K562 (cell line): ENCODE measurements at regions not wholly inside any gene's neighbourhood (a gene's known extent, or its start where the extent isn't known, plus 50 kb on each side); places are given as distances from the start of the nearest gene placed in this dataset.
A peak's percentile ranks its signal among the peaks of the same experiment; 100 is the strongest.

Experiments used
- ATAC-seq: fragments of 200-7000 bp; cut with Tn5 transposase; 3 replicates; pipeline ENCODE4 v1.9.1; 2020; ENCODE audit warnings: moderate library complexity
- BruUV-seq: library from RNA; stranded (reverse); fragments of 400-500 nt; replicated peaks from 2 replicates; lab custom pipeline; 2021; lab: Mats Ljungman, UMichigan
- CTCF ChIA-PET: fragments of 300-600 bp; formaldehyde crosslinking; extraction: SDS; loops from one replicate; lab custom pipeline; 2021; ENCODE audit warnings: low intra/inter-chr PET ratio; lab: Yijun Ruan, JAX
- POLR2A ChIA-PET: fragments of 300-600, 350-650 bp; sonication (Branson Sonifier 250); formaldehyde crosslinking; extraction: SDS; loops from one replicate; lab custom pipeline; 2021; ENCODE audit warnings: antibody characterized with exemption, inconsistent platforms; lab: Yijun Ruan, JAX
- DNase-seq, 4 experiments: peaks; one replicate each; pipeline versions ENCODE4 v3.0.0 to v3.0.0-alpha.2; 2011 to 2018; ENCODE audit warnings: low spot score in 3 of 4, mixed read lengths in 3 of 4; ENCODE audit errors: extremely low read depth in 1 of 4
- FAIRE-seq: peaks from 2 replicates; lab custom pipeline; 2011; peaks lifted over from hg19 to GRCh38; lab: Jason Lieb, UNC
- H2AFZ ChIP-seq: 2 replicates; pipeline ENCODE4 v1.6.0; 2011; ENCODE audit warnings: low read depth, low read length, control low read depth, inconsistent platforms
- H3K27ac ChIP-seq: fragments of 200-600 bp; 3 replicates; pipeline ENCODE4 v1.8.0; 2011; ENCODE audit warnings: low read depth, mild to moderate bottlenecking, control low read depth, inconsistent platforms, low read length, moderate library complexity, mixed read lengths; ENCODE audit errors: extremely low read depth
- H3K27me3 ChIP-seq, 2 experiments: fragments of 300-600 bp in 1 of 2; 2 replicates in 1 of 2; 3 replicates in 1 of 2; pipeline versions ENCODE4 v1.6.0 to v1.8.0; 2011; ENCODE audit warnings: inconsistent platforms in 2 of 2, low read length in 2 of 2, mild to moderate bottlenecking in 1 of 2, mixed read lengths in 1 of 2, moderate library complexity in 1 of 2; ENCODE audit not compliant: control insufficient read depth in 2 of 2, insufficient read depth in 2 of 2
- H3K36me3 ChIP-seq: fragments of 300-600 bp; 3 replicates; pipeline ENCODE4 v1.8.0; 2011; ENCODE audit warnings: mild to moderate bottlenecking, low read length, inconsistent platforms; ENCODE audit not compliant: control insufficient read depth, insufficient read depth
- H3K4me1 ChIP-seq, 2 experiments: fragments of 200-600 bp in 1 of 2; replicated peaks in 1 of 2; 2 replicates in 1 of 2; 3 replicates in 1 of 2; pipeline versions ENCODE4 v1.5.1 to v1.8.0; 2011; ENCODE audit warnings: inconsistent platforms in 2 of 2, low read length in 2 of 2, mild to moderate bottlenecking in 1 of 2, mixed read lengths in 1 of 2, moderate library complexity in 1 of 2; ENCODE audit not compliant: control insufficient read depth in 2 of 2, insufficient read depth in 2 of 2
- H3K4me2 ChIP-seq: 2 replicates; pipeline ENCODE4 v1.6.1; 2011; ENCODE audit warnings: low read length, control low read depth, inconsistent platforms, mixed read lengths; ENCODE audit not compliant: insufficient read depth
- H3K4me3 ChIP-seq: fragments of 200-600 bp; sonication (generic), shearing (Covaris generic); 2 replicates; pipeline ENCODE4 v1.5.1; 2016; ENCODE audit warnings: control low read depth, inconsistent platforms
- H3K79me2 ChIP-seq: fragments of 200-600 bp; 3 replicates; pipeline ENCODE4 v1.8.0; 2011; ENCODE audit warnings: low read length, inconsistent platforms; ENCODE audit not compliant: control insufficient read depth, insufficient read depth
- H3K9ac ChIP-seq, 2 experiments: 2 replicates each; pipeline versions ENCODE4 v1.6.0 to v1.6.1; 2011; ENCODE audit warnings: low read depth in 2 of 2, low read length in 2 of 2, control low read depth in 1 of 2, inconsistent platforms in 1 of 2, mild to moderate bottlenecking in 1 of 2, mixed read lengths in 1 of 2; ENCODE audit not compliant: insufficient read depth in 1 of 2
- H3K9me1 ChIP-seq: one replicate; pipeline ENCODE4 v1.6.0; 2011; ENCODE audit warnings: inconsistent platforms, mild to moderate bottlenecking, low read length, moderate library complexity; ENCODE audit not compliant: control insufficient read depth, insufficient read depth
- H3K9me3 ChIP-seq: replicated peaks from 2 replicates; pipeline ENCODE4 v1.5.1; 2011; ENCODE audit warnings: low read depth, low read length, inconsistent platforms; ENCODE audit not compliant: control insufficient read depth, insufficient read depth
- H4K20me1 ChIP-seq: replicated peaks from 2 replicates; pipeline ENCODE4 v1.6.1; 2011; ENCODE audit warnings: low read length, inconsistent platforms, mixed read lengths; ENCODE audit not compliant: control insufficient read depth, insufficient read depth
- C11orf30 ChIP-seq: fragments of 450-650 bp; IDR thresholded peaks from 2 replicates; pipeline ENCODE4 v1.6.1; 2016; ENCODE audit warnings: low read depth, mild to moderate bottlenecking
- CBX1 ChIP-seq: sonication (generic); IDR thresholded peaks from 2 replicates; pipeline ENCODE4 v1.6.1; 2016; ENCODE audit warnings: antibody characterized with exemption, low read depth, mild to moderate bottlenecking
- ELF4 ChIP-seq: fragments of 450-650 bp; formaldehyde crosslinking; IDR thresholded peaks from 2 replicates; pipeline ENCODE4 v1.4.0; 2022; ENCODE audit warnings: missing genetic modification characterization
- GTF2A2 ChIP-seq: IDR thresholded peaks from 2 replicates; pipeline ENCODE4 v1.6.1; 2016; ENCODE audit warnings: mild to moderate bottlenecking, missing genetic modification characterization, missing compliant biosample characterization
- GTF2F1 ChIP-seq: IDR thresholded peaks from 2 replicates; pipeline ENCODE4 v1.6.1; 2011; ENCODE audit warnings: low read depth, low read length, improper control_type of control experiment
- HNRNPL ChIP-seq: fragments of 200-400 bp; formaldehyde crosslinking; IDR thresholded peaks from 2 replicates; pipeline ENCODE4 v1.6.1; 2017; ENCODE audit warnings: low read depth, mild to moderate bottlenecking, low read length
- IRF2 ChIP-seq: sonication (generic); formaldehyde crosslinking; IDR thresholded peaks from 2 replicates; pipeline ENCODE4 v1.8.1; 2022; ENCODE audit warnings: mild to moderate bottlenecking, missing genetic modification reagents
- JUND ChIP-seq, 2 experiments: IDR thresholded peaks; 2 replicates in 1 of 2; 3 replicates in 1 of 2; pipeline ENCODE4 v1.6.1; 2011; ENCODE audit warnings: borderline replicate concordance in 2 of 2, low read depth in 2 of 2, low read length in 2 of 2, improper control_type of control experiment in 1 of 2, missing biosample characterization in 1 of 2, missing genetic modification characterization in 1 of 2, missing genetic modification reagents in 1 of 2
- MAFF ChIP-seq: IDR thresholded peaks from 2 replicates; pipeline ENCODE4 v1.6.1; 2012; ENCODE audit warnings: low read length, improper control_type of control experiment
- MAFG ChIP-seq: fragments of 450-650 bp; conservative IDR thresholded peaks from 2 replicates; pipeline ENCODE4 v1.6.1; 2016; ENCODE audit warnings: missing genetic modification characterization, missing compliant biosample characterization
- MAFK ChIP-seq: IDR thresholded peaks from 2 replicates; pipeline ENCODE4 v1.6.1; 2011; ENCODE audit warnings: low read length, improper control_type of control experiment
- MYNN ChIP-seq, 2 experiments: sonication (generic); formaldehyde crosslinking in 1 of 2; IDR thresholded peaks; 2 replicates each; pipeline versions ENCODE4 v1.5.0 to v1.6.1; 2016 to 2020; ENCODE audit warnings: antibody characterized with exemption in 1 of 2, missing genetic modification reagents in 1 of 2
- NCOA4 ChIP-seq: fragments of 450-650 bp; IDR thresholded peaks from 2 replicates; pipeline ENCODE4 v1.6.1; 2018; ENCODE audit warnings: mild to moderate bottlenecking; ENCODE audit not compliant: partially characterized antibody
- ZKSCAN8 ChIP-seq: fragments of 200-800 bp; sonication (Bioruptor generic); IDR thresholded peaks from 2 replicates; pipeline ENCODE4 v1.6.1; 2016; ENCODE audit warnings: missing genetic modification characterization, missing compliant biosample characterization
- ZNF316 ChIP-seq: fragments of 450-650 bp; IDR thresholded peaks from 2 replicates; pipeline ENCODE4 v1.6.1; 2016
- ZNF551 ChIP-seq: fragments of 250-450 bp; sonication (Bioruptor Pico); IDR thresholded peaks from 2 replicates; pipeline ENCODE4 v1.5.0; 2021; ENCODE audit warnings: mild to moderate bottlenecking, moderate library complexity
- ZSCAN29 ChIP-seq: fragments of 450-650 bp; IDR thresholded peaks from 2 replicates; pipeline ENCODE4 v1.6.1; 2017
- WGBS: fragments of 100-300 bp; shearing (Covaris generic); methylation state at CpG from one replicate; pipeline ENCODE4 v1.1.6; 2016; ENCODE audit warnings: low coverage, mixed read lengths; ENCODE audit not compliant: insufficient coverage; ENCODE audit errors: missing lambda C conversion rate; 5-methylcytosine and 5-hydroxymethylcytosine counted together
- in situ Hi-C: fragments of 300-500 bp; cut with MboI; formaldehyde crosslinking; loops from 4 replicates; pipeline ENCODE4 v1.15.0; 2018; ENCODE audit warnings: inconsistent platforms, mixed read lengths
- intact Hi-C: fragments of 100-400 bp; cut with micrococcal nuclease; formaldehyde crosslinking; loops from 2 replicates; pipeline ENCODE4 v1.14.2; 2022
- TF ChIP-seq, protein P1 (sequence below), 3 experiments: fragments of 200-800 bp in 1 of 3; sonication (Bioruptor generic) in 1 of 3; sonication (generic) in 1 of 3; formaldehyde crosslinking in 1 of 3; IDR thresholded peaks; 2 replicates each; pipeline versions ENCODE4 v1.6.1 to v1.8.0; 2016 to 2022; ENCODE audit warnings: mild to moderate bottlenecking in 2 of 3, missing compliant biosample characterization in 2 of 3, missing genetic modification characterization in 2 of 3, missing genetic modification reagents in 1 of 3

DNA sequence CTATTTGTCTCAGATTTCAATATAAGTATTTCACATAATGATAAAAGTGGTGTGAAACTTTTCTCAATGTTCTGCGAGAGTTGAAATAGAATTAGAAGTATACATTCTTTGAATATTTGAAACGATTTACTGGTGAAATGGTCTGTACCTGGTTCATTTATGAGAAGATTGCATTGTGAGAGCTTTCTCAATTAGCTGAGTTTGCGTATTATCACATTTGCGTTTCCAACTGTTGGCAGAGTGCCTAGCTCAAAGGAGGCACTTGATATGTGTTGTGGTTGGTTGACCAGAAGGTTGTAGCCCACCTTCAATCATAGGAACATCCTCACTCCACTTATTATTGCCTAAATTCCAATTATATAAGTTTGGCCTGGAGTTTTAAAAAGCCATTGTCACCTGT is 58.8 kb upstream of the EXOC2 start:
- no peaks in the 10 kb centered on the region for H3K79me2 ChIP-seq
- no peak overlapping the region for H3K27ac ChIP-seq
- no peaks in the 10 kb centered on the region for H3K4me1 ChIP-seq
- no TSS peak for BruUV-seq
- H3K36me3 ChIP-seq: no peaks in the 10 kb centered on the region
- H2AFZ ChIP-seq: no peak overlapping the region
- 2% methylated on average over 4 of the region's 4 CpGs for WGBS
- ChIA-PET CTCF (no interaction called here), POLR2A (no interaction called here)
- intact Hi-C loops (no loop called here), in situ Hi-C loops (no loop called here)
- peaks cover 6 to 10% of the 10 kb centered on the region in 2 experiments; a peak in 4 of 5 replicates for H3K27me3 ChIP-seq
- H3K4me2 ChIP-seq: no peak overlapping the region
- ATAC-seq: no peak
- no peak for TF ChIP-seq GTF2A2 (tag)
- TF ChIP-seq ZNF316: peak; percentile 64
- TF ChIP-seq MAFK: peak; percentile 37; the same call in 1 of the 2 replicates
- 0 out of 2 replicates have a peak, but pooled peaks have one; percentile 9 for TF ChIP-seq MAFG (tag)
- no peak for TF ChIP-seq HNRNPL
- peak; percentile 34; the same call in 1 of the 2 replicates for TF ChIP-seq C11orf30
- peak; percentile 41 for TF ChIP-seq MAFF
- no peaks in the 10 kb centered on the region for H4K20me1 ChIP-seq
- no peak overlapping the region for H3K9ac ChIP-seq
- H3K9me1 ChIP-seq: no peaks in the 10 kb centered on the region
- DNase-seq: no peak
- FAIRE-seq: no peak
- H3K9me3 ChIP-seq: no peaks in the 10 kb centered on the region
- H3K4me3 ChIP-seq: no peak overlapping the region

DNA sequence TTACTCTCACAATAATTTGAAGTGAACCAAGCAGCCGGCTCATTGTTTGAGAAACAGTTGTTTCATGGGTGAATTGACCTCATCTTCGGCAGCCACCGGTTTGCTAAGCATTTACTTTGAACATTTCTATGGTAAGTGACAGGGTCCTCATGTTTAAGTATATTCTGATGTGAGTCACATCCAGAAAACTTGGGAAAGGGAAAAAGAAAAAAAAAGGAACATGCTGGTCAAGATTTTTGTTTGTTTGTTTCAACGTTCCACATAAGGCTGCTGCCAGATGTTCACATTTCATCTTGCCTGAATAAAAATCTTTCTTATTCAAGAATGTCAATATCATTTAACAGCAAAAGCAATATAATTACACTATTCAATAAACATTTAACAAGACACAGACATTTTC is 55.0 kb upstream of the EXOC2 start:
- 0% methylated on average over 4 of the region's 4 CpGs for WGBS
- no peak for ATAC-seq
- Histone ChIP-seq H2AFZ (no peak overlapping the region), H3K9me3 (no peaks in the 10 kb centered on the region), H4K20me1 (no peaks in the 10 kb centered on the region), H3K4me3 (no peak overlapping the region), H3K4me1 (no peaks in the 10 kb centered on the region), H3K27me3 (peaks cover 6 to 10% of the 10 kb centered on the region in 2 experiments; a peak in 4 of 5 replicates), H3K36me3 (no peaks in the 10 kb centered on the region), H3K4me2 (no peak overlapping the region), H3K9ac (no peak overlapping the region), H3K79me2 (no peaks in the 10 kb centered on the region), H3K9me1 (no peaks in the 10 kb centered on the region), H3K27ac (no peak overlapping the region)
- BruUV-seq: no TSS peak
- FAIRE-seq: no peak
- intact Hi-C loops (no loop called here), in situ Hi-C loops (no loop called here)
- no peak for DNase-seq
- POLR2A ChIA-PET: no interaction called here
- CTCF ChIA-PET: no interaction called here
- TF ChIP-seq ZSCAN29 (no peak), ZNF551 (CRISPR knock-in tag) (no peak), GTF2F1 (no peak), JUND (IDR thresholded peaks at IDR 0.05; ENCODE audit: borderline replicate concordance, low read depth, low read length) (no peak), JUND (tag; IDR thresholded peaks at IDR 0.05; ENCODE audit: borderline replicate concordance, low read depth, low read length) (no peak), CBX1 (no peak), ELF4 (CRISPR knock-in tag) (no peak), MYNN (IDR thresholded peaks at IDR 0.05) (no peak), MYNN (CRISPR knock-in tag; IDR thresholded peaks at IDR 0.05) (no peak), IRF2 (CRISPR knock-in tag) (no peak), ZKSCAN8 (no peak), NCOA4 (no peak)
- TF ChIP-seq, protein P1, sequence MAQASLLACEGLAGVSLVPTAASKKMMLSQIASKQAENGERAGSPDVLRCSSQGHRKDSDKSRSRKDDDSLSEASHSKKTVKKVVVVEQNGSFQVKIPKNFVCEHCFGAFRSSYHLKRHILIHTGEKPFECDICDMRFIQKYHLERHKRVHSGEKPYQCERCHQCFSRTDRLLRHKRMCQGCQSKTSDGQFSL (CRISPR knock-in tag; IDR thresholded peaks at IDR 0.05): no peak
- TF ChIP-seq, protein P1 (tag; IDR thresholded peaks at IDR 0.05): no peak
